AG09319 (cell line): ENCODE measurements at regions not wholly inside any gene's neighbourhood (a gene's known extent, or its start where the extent isn't known, plus 50 kb on each side); places are given as distances from the start of the nearest gene placed in this dataset.
"Not testable (repeated sequence)": the region's sequence is repeated elsewhere in the genome, so short reads cannot be mapped to it uniquely, and the experiment has no call there.

Experiments used
- DNase-seq: peaks from one replicate; pipeline ENCODE4 v3.0.0-alpha.2; 2010; ENCODE audit warnings: low read depth; ENCODE audit errors: extremely low read depth
- CTCF ChIP-seq: IDR thresholded peaks from 2 replicates; pipeline ENCODE4 v1.5.1; 2011; ENCODE audit warnings: low read depth, mild to moderate bottlenecking, inconsistent platforms, low read length, moderate library complexity

GRCh38 chr6:155861821-155862220, 406.2 kb upstream of the NOX3 start:
- DNase-seq: no peak
- no peak for TF ChIP-seq CTCF

- not testable (repeated sequence) for DNase-seq
Measured at GRCh38 chr6:155858906-155859305, 403.3 kb upstream of the NOX3 start.

GRCh38 chr6:155854787-155855186, 399.1 kb upstream of the NOX3 start:
- TF ChIP-seq CTCF: no peak
- DNase-seq: no peak

- no peak for DNase-seq
- no peak for TF ChIP-seq CTCF
Measured at GRCh38 chr6:155853011-155853410, 397.4 kb upstream of the NOX3 start.

- no peak for TF ChIP-seq CTCF
- no peak for DNase-seq
Measured at GRCh38 chr6:155850408-155850841, 394.8 kb upstream of the NOX3 start.

GRCh38 chr6:155847711-155848110, 392.1 kb upstream of the NOX3 start:
- DNase-seq: no peak
- no peak for TF ChIP-seq CTCF

GRCh38 chr6:155837474-155837873, 381.8 kb upstream of the NOX3 start:
- TF ChIP-seq CTCF: no peak
- DNase-seq: no peak

GRCh38 chr6:155832596-155832995, 377.0 kb upstream of the NOX3 start:
- DNase-seq: no peak
- peak; percentile 11 for TF ChIP-seq CTCF
